Type B pancreatic cell (in vitro differentiated cells): ENCODE measurements at regions not wholly inside any gene's neighbourhood (a gene's known extent, or its start where the extent isn't known, plus 50 kb on each side); places are given as distances from the start of the nearest gene placed in this dataset.

ENCODE experiments used
- DNase-seq: peaks from one replicate; pipeline ENCODE4 v3.0.0; 2021; ENCODE audit warnings: mixed read lengths; ENCODE audit not compliant: unreplicated experiment; ENCODE audit errors: extremely low spot score
- H3K27ac Mint-ChIP-seq: 2 replicates; pipeline ENCODE4 v1.8.0; 2021; ENCODE audit warnings: mild to moderate bottlenecking, mixed read lengths
- H3K27me3 Mint-ChIP-seq: 2 replicates; pipeline ENCODE4 v1.8.0; 2021; ENCODE audit warnings: mixed read lengths
- H3K36me3 Mint-ChIP-seq: 2 replicates; pipeline ENCODE4 v1.8.0; 2021; ENCODE audit warnings: mixed read lengths
- H3K4me1 Mint-ChIP-seq: one replicate; pipeline ENCODE4 v1.8.0; 2021; ENCODE audit warnings: mixed read lengths; ENCODE audit not compliant: unreplicated experiment
- H3K4me3 Mint-ChIP-seq: 2 replicates; pipeline ENCODE4 v1.8.0; 2021; ENCODE audit warnings: mild to moderate bottlenecking, mixed read lengths
- H3K9me3 Mint-ChIP-seq: 2 replicates; pipeline ENCODE4 v1.8.0; 2021; ENCODE audit warnings: mixed read lengths
- TF ChIP-seq, protein P1 (sequence below): fragments of 200-600 bp; sonication (generic); conservative IDR thresholded peaks from 2 replicates; pipeline ENCODE4 v1.5.0; 2021; ENCODE audit warnings: antibody characterized with exemption, mild to moderate bottlenecking

DNA sequence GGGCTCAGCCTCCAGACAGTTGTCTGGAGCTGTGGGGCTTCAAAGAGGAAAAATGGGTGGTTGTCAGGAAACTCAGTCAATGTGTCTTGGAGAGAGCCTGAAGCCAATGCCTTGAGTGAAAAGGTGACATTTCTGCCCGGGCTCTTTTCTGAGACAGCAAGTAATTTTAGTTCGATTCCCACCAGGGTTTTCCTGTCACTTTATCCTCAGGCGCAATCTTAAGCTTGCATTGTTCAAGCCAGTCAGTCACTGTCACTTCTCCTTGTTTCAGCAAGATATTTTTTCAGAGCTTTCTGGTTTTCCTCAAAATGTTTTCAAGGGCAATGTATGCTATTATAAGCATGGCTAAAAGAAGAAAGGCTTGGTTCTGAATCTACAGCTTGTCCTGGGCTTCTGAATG is 404.7 kb upstream of the SEL1L start:
- Mint-ChIP-seq H3K27ac (no peak overlapping the region), H3K4me1 (no peaks in the 10 kb centered on the region), H3K9me3 (peaks cover 12% of the 10 kb centered on the region), H3K27me3 (peaks cover 4% of the 10 kb centered on the region), H3K36me3 (no peaks in the 10 kb centered on the region), H3K4me3 (no peak overlapping the region)
- no peak for DNase-seq
- TF ChIP-seq, protein P1, sequence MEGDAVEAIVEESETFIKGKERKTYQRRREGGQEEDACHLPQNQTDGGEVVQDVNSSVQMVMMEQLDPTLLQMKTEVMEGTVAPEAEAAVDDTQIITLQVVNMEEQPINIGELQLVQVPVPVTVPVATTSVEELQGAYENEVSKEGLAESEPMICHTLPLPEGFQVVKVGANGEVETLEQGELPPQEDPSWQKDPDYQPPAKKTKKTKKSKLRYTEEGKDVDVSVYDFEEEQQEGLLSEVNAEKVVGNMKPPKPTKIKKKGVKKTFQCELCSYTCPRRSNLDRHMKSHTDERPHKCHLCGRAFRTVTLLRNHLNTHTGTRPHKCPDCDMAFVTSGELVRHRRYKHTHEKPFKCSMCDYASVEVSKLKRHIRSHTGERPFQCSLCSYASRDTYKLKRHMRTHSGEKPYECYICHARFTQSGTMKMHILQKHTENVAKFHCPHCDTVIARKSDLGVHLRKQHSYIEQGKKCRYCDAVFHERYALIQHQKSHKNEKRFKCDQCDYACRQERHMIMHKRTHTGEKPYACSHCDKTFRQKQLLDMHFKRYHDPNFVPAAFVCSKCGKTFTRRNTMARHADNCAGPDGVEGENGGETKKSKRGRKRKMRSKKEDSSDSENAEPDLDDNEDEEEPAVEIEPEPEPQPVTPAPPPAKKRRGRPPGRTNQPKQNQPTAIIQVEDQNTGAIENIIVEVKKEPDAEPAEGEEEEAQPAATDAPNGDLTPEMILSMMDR, result no peak

DNA sequence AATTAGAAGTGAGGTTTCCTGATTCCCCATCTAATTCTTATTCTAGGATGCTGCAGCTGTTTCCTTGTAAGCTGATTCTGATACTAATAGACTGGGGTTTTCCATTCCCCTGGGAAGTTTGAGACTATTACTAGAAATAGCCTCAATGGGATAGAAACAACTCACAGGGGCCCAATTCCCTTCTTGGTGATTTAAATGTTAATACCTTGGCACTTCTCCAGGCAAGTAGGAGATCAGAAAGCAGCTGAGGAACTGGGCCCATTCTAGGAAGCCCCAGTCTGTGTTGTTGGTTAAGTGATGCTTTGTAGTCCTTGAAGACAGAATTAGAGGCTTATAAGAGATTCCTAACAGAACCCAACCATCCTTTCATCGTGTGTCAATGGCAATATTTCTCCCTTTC is 407.0 kb upstream of the SEL1L start:
- Mint-ChIP-seq H3K27ac (no peak overlapping the region), H3K27me3 (peaks cover 4% of the 10 kb centered on the region), H3K4me3 (no peak overlapping the region), H3K4me1 (no peaks in the 10 kb centered on the region), H3K36me3 (no peaks in the 10 kb centered on the region), H3K9me3 (peaks cover 12% of the 10 kb centered on the region)
- TF ChIP-seq, protein P1, result no peak
- no peak for DNase-seq

DNA sequence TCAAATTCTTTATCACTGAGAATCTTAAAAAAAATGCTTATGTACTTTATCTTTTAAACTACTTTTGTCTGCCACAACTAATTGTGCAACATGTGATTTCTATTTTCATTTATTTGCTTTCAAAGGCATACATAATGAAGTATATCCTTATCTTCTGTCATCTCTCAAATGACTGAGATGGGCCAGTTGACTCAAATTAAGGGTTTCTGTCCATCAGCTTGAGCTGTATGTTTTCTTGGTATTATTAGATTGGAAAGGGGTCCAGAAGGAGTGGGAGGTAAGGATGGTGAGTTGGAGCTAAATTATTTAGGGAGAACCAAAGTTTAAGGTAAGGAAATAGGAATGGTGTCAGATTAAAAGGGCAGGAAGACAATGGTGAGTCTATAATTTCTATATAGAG is 408.4 kb upstream of the SEL1L start:
- peaks cover 13% of the 10 kb centered on the region for H3K9me3 Mint-ChIP-seq
- TF ChIP-seq, protein P1, result no peak
- H3K36me3 Mint-ChIP-seq, result no peaks in the 10 kb centered on the region
- H3K27ac Mint-ChIP-seq, result no peak overlapping the region
- DNase-seq, result no peak
- H3K4me3 Mint-ChIP-seq, result no peak overlapping the region
- H3K27me3 Mint-ChIP-seq, result peaks cover 4% of the 10 kb centered on the region
- peaks cover 2% of the 10 kb centered on the region for H3K4me1 Mint-ChIP-seq

DNA sequence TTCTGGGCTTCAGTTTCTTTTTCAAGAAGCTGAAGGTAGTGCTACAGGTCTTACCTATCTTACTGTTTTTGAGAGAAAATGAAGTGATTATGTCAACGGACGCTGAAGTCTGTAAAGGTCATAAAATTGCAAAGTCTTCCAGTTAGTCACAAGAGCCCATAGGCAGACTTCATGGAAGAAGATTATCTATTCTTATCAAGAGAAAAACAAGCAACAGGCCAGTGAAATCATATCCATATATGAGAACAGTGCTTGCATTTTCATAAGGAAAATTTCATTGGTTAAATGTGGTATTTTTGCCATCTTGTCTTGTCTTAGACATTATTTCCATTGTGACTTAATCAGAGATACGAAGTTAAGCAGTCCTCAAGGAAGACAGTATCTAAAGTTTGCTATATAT is 412.7 kb upstream of the SEL1L start:
- Mint-ChIP-seq H3K36me3 (no peaks in the 10 kb centered on the region), H3K4me1 (peaks cover 7% of the 10 kb centered on the region), H3K9me3 (peaks cover 4% of the 10 kb centered on the region), H3K27ac (no peak overlapping the region), H3K27me3 (no peaks in the 10 kb centered on the region), H3K4me3 (no peak overlapping the region)
- DNase-seq, result no peak
- TF ChIP-seq, protein P1, result no peak

DNA sequence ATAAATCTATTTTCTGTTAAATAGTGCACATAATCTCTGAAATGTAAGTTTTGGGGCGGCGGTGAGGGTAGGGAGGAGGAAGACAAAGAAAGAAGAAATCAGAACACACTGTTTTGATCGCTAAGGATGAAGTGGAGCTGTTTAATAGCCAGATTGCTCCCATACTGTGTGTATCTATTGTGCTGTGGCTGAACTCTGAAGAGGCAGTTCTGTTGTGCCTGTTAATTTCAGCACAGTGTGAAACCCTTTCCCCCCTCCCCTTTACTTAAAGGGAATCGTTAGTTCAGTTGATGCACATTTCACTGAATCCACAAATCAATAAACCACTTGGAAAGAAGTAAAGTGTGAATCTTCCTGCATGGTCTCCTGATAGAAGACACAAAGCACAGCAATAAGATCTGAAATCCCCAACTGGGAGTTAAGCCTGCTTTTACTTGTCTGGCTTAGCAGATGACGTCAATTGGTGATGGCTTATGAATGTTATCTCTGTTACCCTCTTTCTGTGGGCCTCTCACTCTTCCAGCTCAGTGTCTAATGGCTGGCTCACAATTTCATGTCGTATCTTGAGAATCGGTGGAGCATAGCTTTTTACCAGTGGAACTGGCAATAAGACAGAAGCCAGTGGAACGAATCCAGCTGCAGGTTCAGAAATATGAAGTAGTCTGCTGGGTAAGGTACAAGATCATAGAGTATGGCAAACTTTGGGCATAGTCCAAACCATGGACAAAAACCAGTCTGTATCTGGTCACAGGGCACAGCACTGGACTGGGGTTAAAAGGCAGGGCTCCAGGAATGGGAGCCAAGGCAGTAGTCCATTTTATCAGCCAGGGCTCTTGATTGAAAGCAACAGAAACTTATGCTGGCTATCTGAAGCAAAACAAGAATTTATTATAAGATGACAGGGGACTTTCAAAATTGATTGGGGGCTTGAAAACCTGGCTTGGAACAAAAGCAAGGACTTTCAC is 413.5 kb upstream of the SEL1L start:
- no peak for DNase-seq
- TF ChIP-seq, protein P1, result no peak

More for the DNA sequence above, 413.5 kb upstream of the SEL1L start:
- Mint-ChIP-seq H3K27ac (no peak overlapping the region), H3K4me1 (peaks cover 7% of the 10 kb centered on the region), H3K27me3 (no peaks in the 10 kb centered on the region), H3K36me3 (no peaks in the 10 kb centered on the region), H3K4me3 (no peak overlapping the region), H3K9me3 (peaks cover 4% of the 10 kb centered on the region)
